Upper lobe of right lung (tissue), 1 donor: ENCODE measurements at regions not wholly inside any gene's neighbourhood (a gene's known extent, or its start where the extent isn't known, plus 50 kb on each side); places are given as distances from the start of the nearest gene placed in this dataset.
A peak's percentile ranks its signal among the peaks of the same experiment; 100 is the strongest.

Experiments
- ATAC-seq: fragments of 200-7000 bp; cut with Tn5 transposase; one replicate; pipeline ENCODE4 v1.9.1; 2020; ENCODE audit warnings: mild to moderate bottlenecking, moderate library complexity
- DNase-seq: peaks from one replicate; pipeline ENCODE4 v3.0.0-alpha.2; 2020
- H3K27ac ChIP-seq: fragments of 200-600 bp; one replicate; pipeline ENCODE4 v1.8.0; 2022
- H3K27me3 ChIP-seq: fragments of 200-600 bp; one replicate; pipeline ENCODE4 v1.8.0; 2022; ENCODE audit warnings: mild to moderate bottlenecking
- H3K36me3 ChIP-seq: fragments of 200-600 bp; one replicate; pipeline ENCODE4 v1.8.0; 2022
- H3K4me1 ChIP-seq: fragments of 200-600 bp; one replicate; pipeline ENCODE4 v1.8.0; 2022
- H3K4me3 ChIP-seq: fragments of 200-600 bp; one replicate; pipeline ENCODE4 v1.8.0; 2022; ENCODE audit warnings: mild to moderate bottlenecking
- H3K9me3 ChIP-seq: fragments of 200-600 bp; one replicate; pipeline ENCODE4 v1.8.0; 2022
- CTCF ChIP-seq: fragments of 200-600 bp; IDR thresholded peaks from one replicate; pipeline ENCODE4 v1.8.0; 2022; ENCODE audit warnings: antibody characterized with exemption
- intact Hi-C: fragments of 100-400 bp; cut with DNase I; formaldehyde crosslinking; loops from one replicate; pipeline ENCODE4 v1.11.0; 2022
- donor health status: DM: no; HTN: yes; CAD: no; lungs with severe emphysema.

GRCh38 chr1:4908486-4908885 lies 254.1 kb downstream of the AJAP1 start:
- ATAC-seq = no peak
- Histone ChIP-seq H3K27me3 (no peaks in the 10 kb centered on the region), H3K4me1 (no peaks in the 10 kb centered on the region), H3K27ac (no peak overlapping the region), H3K9me3 (no peaks in the 10 kb centered on the region), H3K4me3 (no peak overlapping the region), H3K36me3 (no peaks in the 10 kb centered on the region)
- TF ChIP-seq CTCF = no peak
- intact Hi-C loops = no loop called here
- DNase-seq = no peak

- no peak for DNase-seq
- intact Hi-C loops = no loop called here
- TF ChIP-seq CTCF = no peak
Observed at GRCh38 chr1:4894566-4894965, 240.2 kb downstream of the AJAP1 start.

GRCh38 chr1:4880626-4881025 lies 226.2 kb downstream of the AJAP1 start:
- no peaks in the 10 kb centered on the region for H3K36me3 ChIP-seq
- TF ChIP-seq CTCF = no peak
- peaks cover 9% of the 10 kb centered on the region for H3K27me3 ChIP-seq
- ATAC-seq = no peak
- no peaks in the 10 kb centered on the region for H3K4me1 ChIP-seq
- DNase-seq = no peak
- H3K27ac ChIP-seq = no peak overlapping the region
- no peaks in the 10 kb centered on the region for H3K9me3 ChIP-seq
- H3K4me3 ChIP-seq = no peak overlapping the region
- intact Hi-C loops = no loop called here

More at GRCh38 chr1:4894566-4894965, 240.2 kb downstream of the AJAP1 start:
- H3K27ac ChIP-seq = no peak overlapping the region
- no peaks in the 10 kb centered on the region for H3K4me1 ChIP-seq
- no peak for ATAC-seq
- H3K4me3 ChIP-seq = no peak overlapping the region
- H3K36me3 ChIP-seq = no peaks in the 10 kb centered on the region
- no peaks in the 10 kb centered on the region for H3K27me3 ChIP-seq
- no peaks in the 10 kb centered on the region for H3K9me3 ChIP-seq

- H3K27me3 ChIP-seq = peaks cover 9% of the 10 kb centered on the region
Observed at GRCh38 chr1:4877426-4877825, 223.0 kb downstream of the AJAP1 start.

GRCh38 chr1:4871373-4871772 lies 217.0 kb downstream of the AJAP1 start:
- DNase-seq (no peak), ATAC-seq (peak; percentile 37)
- no peak for TF ChIP-seq CTCF
- no peaks in the 10 kb centered on the region for H3K36me3 ChIP-seq
- intact Hi-C loops = no loop called here
- H3K4me3 ChIP-seq = no peak overlapping the region
- H3K4me1 ChIP-seq = no peaks in the 10 kb centered on the region
- H3K9me3 ChIP-seq = no peaks in the 10 kb centered on the region
- H3K27ac ChIP-seq = no peak overlapping the region
- H3K27me3 ChIP-seq = no peaks in the 10 kb centered on the region

More at GRCh38 chr1:4877426-4877825, 223.0 kb downstream of the AJAP1 start:
- no peak for ATAC-seq
- Histone ChIP-seq H3K27ac (no peak overlapping the region), H3K36me3 (no peaks in the 10 kb centered on the region), H3K9me3 (no peaks in the 10 kb centered on the region), H3K4me1 (no peaks in the 10 kb centered on the region), H3K4me3 (no peak overlapping the region)
- intact Hi-C loops = no loop called here
- DNase-seq = no peak
- no peak for TF ChIP-seq CTCF

- intact Hi-C loops = no loop called here
- DNase-seq (no peak), ATAC-seq (no peak)
- no peaks in the 10 kb centered on the region for H3K4me1 ChIP-seq
- H3K9me3 ChIP-seq = no peaks in the 10 kb centered on the region
- H3K4me3 ChIP-seq = no peak overlapping the region
- no peak overlapping the region for H3K27ac ChIP-seq
- H3K36me3 ChIP-seq = no peaks in the 10 kb centered on the region
- no peaks in the 10 kb centered on the region for H3K27me3 ChIP-seq
- TF ChIP-seq CTCF = no peak
Observed at GRCh38 chr1:4868521-4868920, 214.1 kb downstream of the AJAP1 start.
